HepG2 (cell line): ENCODE measurements at regions not wholly inside any gene's neighbourhood (a gene's known extent, or its start where the extent isn't known, plus 50 kb on each side); places are given as distances from the start of the nearest gene placed in this dataset.
"Not testable (repeated sequence)": the region's sequence is repeated elsewhere in the genome, so short reads cannot be mapped to it uniquely, and the experiment has no call there.

ENCODE experiments used
- ATAC-seq: fragments of 200-7000 bp; cut with Tn5 transposase; 3 replicates; pipeline ENCODE4 v1.9.1; 2020; ENCODE audit warnings: mild to moderate bottlenecking, moderate library complexity
- BruUV-seq: library from RNA; stranded (reverse); fragments of 400-500 nt; replicated peaks from 2 replicates; lab custom pipeline; 2021; lab: Mats Ljungman, UMichigan
- CTCF ChIA-PET: fragments of 300-600 bp; formaldehyde crosslinking; extraction: SDS; loops from one replicate; lab custom pipeline; 2021; ENCODE audit warnings: low total read pairs, inconsistent platforms, low intra/inter-chr PET ratio; lab: Yijun Ruan, JAX
- POLR2A ChIA-PET: fragments of 350-600 bp; sonication (Branson Sonifier 250); formaldehyde crosslinking; loops from one replicate; lab custom pipeline; 2020; ENCODE audit warnings: antibody characterized with exemption, inconsistent platforms; lab: Yijun Ruan, JAX
- DNase-seq: peaks from one replicate; pipeline ENCODE4 v3.0.0-alpha.2; 2015; ENCODE audit warnings: low spot score
- FAIRE-seq: peaks from 3 replicates; lab custom pipeline; 2011; peaks lifted over from hg19 to GRCh38; lab: Jason Lieb, UNC
- H2AFZ ChIP-seq: one replicate; pipeline ENCODE4 v1.6.1; 2011; ENCODE audit warnings: low read length, inconsistent platforms
- H3K27ac ChIP-seq: fragments of 300-600 bp; 3 replicates; pipeline ENCODE4 v1.8.0; 2011; ENCODE audit warnings: mixed run types, mild to moderate bottlenecking, mixed read lengths, low read length, inconsistent platforms; ENCODE audit not compliant: insufficient read depth; ENCODE audit errors: extremely low read length
- H3K27me3 ChIP-seq, 2 experiments: fragments of 200-600 bp in 1 of 2; 2 replicates in 1 of 2; 3 replicates in 1 of 2; pipeline versions ENCODE4 v1.6.0 to v1.8.0; 2011; ENCODE audit warnings: low read length in 2 of 2, mild to moderate bottlenecking in 2 of 2, moderate library complexity in 2 of 2, inconsistent platforms in 1 of 2; ENCODE audit not compliant: insufficient read depth in 2 of 2, control insufficient read depth in 1 of 2
- H3K36me3 ChIP-seq, 2 experiments: fragments of 200-600 bp in 1 of 2; replicated peaks in 1 of 2; 2 replicates in 1 of 2; 3 replicates in 1 of 2; pipeline versions ENCODE4 v1.5.1 to v1.8.0; 2011; ENCODE audit warnings: low read length in 2 of 2, inconsistent platforms in 1 of 2; ENCODE audit not compliant: insufficient read depth in 2 of 2, control insufficient read depth in 1 of 2
- H3K4me1 ChIP-seq: 2 replicates; pipeline ENCODE4 v1.5.1; 2012; ENCODE audit warnings: low read length, inconsistent platforms; ENCODE audit not compliant: insufficient read depth
- H3K4me2 ChIP-seq: 2 replicates; pipeline ENCODE4 v1.6.0; 2011; ENCODE audit warnings: low read depth, low read length, inconsistent platforms
- H3K4me3 ChIP-seq, 3 experiments: fragments of 200-600 bp in 1 of 3; sonication (generic), shearing (Covaris generic) in 1 of 3; replicated peaks in 1 of 3; 2 replicates each; pipeline ENCODE4 v1.5.1; 2011 to 2016; ENCODE audit warnings: low read length in 3 of 3, inconsistent platforms in 2 of 3, low read depth in 2 of 3, mild to moderate bottlenecking in 2 of 3, control low read depth in 1 of 3, mixed read lengths in 1 of 3; ENCODE audit not compliant: insufficient read depth in 1 of 3
- H3K79me2 ChIP-seq: one replicate; pipeline ENCODE4 v1.6.1; 2011; ENCODE audit warnings: low read length, inconsistent platforms; ENCODE audit not compliant: insufficient read depth
- H3K9ac ChIP-seq: 2 replicates; pipeline ENCODE4 v1.6.0; 2011; ENCODE audit warnings: mild to moderate bottlenecking, low read depth, low read length, inconsistent platforms; ENCODE audit not compliant: insufficient read depth
- H3K9me3 ChIP-seq: 2 replicates; pipeline ENCODE4 v1.5.1; 2012; ENCODE audit warnings: mild to moderate bottlenecking, low read length
- H4K20me1 ChIP-seq: 2 replicates; pipeline ENCODE4 v1.6.0; 2011; ENCODE audit warnings: inconsistent platforms, mild to moderate bottlenecking, low read length, moderate library complexity; ENCODE audit not compliant: insufficient read depth
- EP300 ChIP-seq, 3 experiments: sonication (generic) in 1 of 3; formaldehyde crosslinking in 1 of 3; IDR thresholded peaks; 2 replicates each; pipeline versions ENCODE4 v1.5.1 to v1.6.1; 2011 to 2020; ENCODE audit warnings: low read depth in 2 of 3, low read length in 2 of 3, borderline replicate concordance in 1 of 3, improper control_type of control experiment in 1 of 3, mild to moderate bottlenecking in 1 of 3, missing genetic modification reagents in 1 of 3, moderate library complexity in 1 of 3
- HNRNPL ChIP-seq: fragments of 200-400 bp; formaldehyde crosslinking; IDR thresholded peaks from 2 replicates; pipeline ENCODE4 v1.6.1; 2017; ENCODE audit warnings: mild to moderate bottlenecking, low read depth, low read length
- HOXA7 ChIP-seq: sonication (generic); formaldehyde crosslinking; IDR thresholded peaks from 2 replicates; pipeline ENCODE4 v1.8.1; 2022; ENCODE audit warnings: mild to moderate bottlenecking, missing genetic modification reagents, moderate library complexity
- MEF2D ChIP-seq: sonication (generic); formaldehyde crosslinking; IDR thresholded peaks from 2 replicates; pipeline ENCODE4 v1.5.1; 2020; ENCODE audit warnings: mild to moderate bottlenecking, missing genetic modification reagents
- RFXAP ChIP-seq: sonication (generic); formaldehyde crosslinking; IDR thresholded peaks from 2 replicates; pipeline ENCODE4 v1.4.0; 2020; ENCODE audit warnings: missing genetic modification reagents, borderline replicate concordance
- ZKSCAN5 ChIP-seq: sonication (generic); formaldehyde crosslinking; IDR thresholded peaks from 2 replicates; pipeline ENCODE4 v1.5.1; 2020; ENCODE audit warnings: mild to moderate bottlenecking, missing genetic modification reagents
- ZMYM2 ChIP-seq: sonication (generic); formaldehyde crosslinking; IDR thresholded peaks from 2 replicates; pipeline ENCODE4 v1.8.0; 2022; ENCODE audit warnings: mild to moderate bottlenecking, missing genetic modification reagents
- ZNF382 ChIP-seq: sonication (generic); formaldehyde crosslinking; IDR thresholded peaks from 2 replicates; pipeline ENCODE4 v1.5.0; 2020; ENCODE audit warnings: missing genetic modification reagents, mild to moderate bottlenecking, borderline replicate concordance
- ZNF703 ChIP-seq: sonication (generic); formaldehyde crosslinking; IDR thresholded peaks from 2 replicates; pipeline ENCODE4 v1.5.1; 2020; ENCODE audit warnings: missing genetic modification reagents, mild to moderate bottlenecking, moderate library complexity, borderline replicate concordance
- WGBS: methylation state at CpG from one replicate; pipeline ENCODE4 v1.1.6; 2017; ENCODE audit warnings: low lambda C conversion rate; 5-methylcytosine and 5-hydroxymethylcytosine counted together
- in situ Hi-C: cut with HindIII; loops from 2 replicates; pipeline ENCODE4 v1.10.0; 2017; ENCODE audit warnings: low pct_unique_long_range_greater_than_20kb; ENCODE audit not compliant: extremely low pct_ligation_motif_present
- intact Hi-C: fragments of 100-400 bp; cut with micrococcal nuclease; formaldehyde crosslinking; loops from one replicate; pipeline ENCODE4 v1.10.0; 2022; ENCODE audit not compliant: unreplicated experiment
- TF ChIP-seq, protein P1 (sequence below): sonication (generic); formaldehyde crosslinking; IDR thresholded peaks from 2 replicates; pipeline ENCODE4 v1.4.0; 2020; ENCODE audit warnings: missing genetic modification reagents, low read depth, mild to moderate bottlenecking, borderline replicate concordance
- TF ChIP-seq, protein P2 (sequence below): sonication (generic); formaldehyde crosslinking; IDR thresholded peaks from 2 replicates; pipeline ENCODE4 v1.8.1; 2023; ENCODE audit warnings: mild to moderate bottlenecking, missing genetic modification reagents, borderline replicate concordance
- TF ChIP-seq, protein P3 (sequence below): sonication (generic); formaldehyde crosslinking; IDR thresholded peaks from 2 replicates; pipeline ENCODE4 v1.4.0; 2020; ENCODE audit warnings: mild to moderate bottlenecking, missing genetic modification reagents
- TF ChIP-seq, protein P4 (sequence below): IDR thresholded peaks from 2 replicates; pipeline ENCODE4 v1.6.1; 2012; ENCODE audit warnings: inconsistent platforms

DNA sequence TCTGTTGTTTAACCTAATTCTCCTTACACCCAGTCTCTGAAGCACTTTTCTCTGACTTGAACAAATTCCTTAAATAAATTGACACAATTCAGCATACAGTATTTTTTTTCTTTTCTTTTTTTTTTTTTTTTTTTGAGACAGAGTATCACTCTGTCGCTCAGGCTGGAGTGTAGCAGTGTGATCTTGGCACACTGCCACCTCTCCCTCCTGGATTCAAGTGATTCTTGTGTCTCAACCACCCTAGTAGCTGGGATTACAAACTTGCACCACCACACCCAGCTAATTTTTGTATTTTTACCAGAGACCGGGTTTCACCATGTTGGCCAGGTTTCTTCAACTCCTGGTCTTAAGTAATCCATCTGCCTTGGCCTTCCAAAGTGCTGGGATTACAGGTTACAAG lies 1498.1 kb upstream of the PCDH10 start:
- FAIRE-seq (no peak), DNase-seq (no peak), ATAC-seq (no peak)
- H3K4me1 ChIP-seq = no peaks in the 10 kb centered on the region
- H3K4me3 ChIP-seq = no peak overlapping the region
- H3K9me3 ChIP-seq = no peaks in the 10 kb centered on the region
- CTCF ChIA-PET = no interaction called here
- TF ChIP-seq, protein P1, sequence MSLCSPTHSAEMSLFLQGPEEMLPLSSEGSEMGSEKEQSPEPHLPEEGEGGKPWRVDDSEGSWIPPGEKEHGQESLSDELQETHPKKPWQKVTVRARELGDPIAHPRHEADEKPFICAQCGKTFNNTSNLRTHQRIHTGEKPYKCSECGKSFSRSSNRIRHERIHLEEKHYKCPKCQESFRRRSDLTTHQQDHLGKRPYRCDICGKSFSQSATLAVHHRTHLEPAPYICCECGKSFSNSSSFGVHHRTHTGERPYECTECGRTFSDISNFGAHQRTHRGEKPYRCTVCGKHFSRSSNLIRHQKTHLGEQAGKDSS (CRISPR knock-in tag) = no peak
- TF ChIP-seq HNRNPL = no peak
- TF ChIP-seq EP300 (IDR thresholded peaks at IDR 0.05; ENCODE audit: low read depth in 2 of 2, low read length in 2 of 2) = no peak
- TF ChIP-seq EP300 (CRISPR knock-in tag; IDR thresholded peaks at IDR 0.05; ENCODE audit: borderline replicate concordance) = no peak
- TF ChIP-seq, protein P2, sequence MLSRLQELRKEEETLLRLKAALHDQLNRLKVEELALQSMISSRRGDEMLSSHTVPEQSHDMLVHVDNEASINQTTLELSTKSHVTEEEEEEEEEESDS (CRISPR knock-in tag) = no peak
- TF ChIP-seq, protein P3, sequence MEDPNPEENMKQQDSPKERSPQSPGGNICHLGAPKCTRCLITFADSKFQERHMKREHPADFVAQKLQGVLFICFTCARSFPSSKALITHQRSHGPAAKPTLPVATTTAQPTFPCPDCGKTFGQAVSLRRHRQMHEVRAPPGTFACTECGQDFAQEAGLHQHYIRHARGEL (CRISPR knock-in tag) = no peak
- TF ChIP-seq HOXA7 (CRISPR knock-in tag) = no peak
- no peak for TF ChIP-seq ZMYM2 (CRISPR knock-in tag)
- TF ChIP-seq ZKSCAN5 (CRISPR knock-in tag) = no peak
- TF ChIP-seq ZNF382 = no peak
- TF ChIP-seq ZNF703 (CRISPR knock-in tag) = no peak
- no peak for TF ChIP-seq RFXAP
- TF ChIP-seq, protein P4, sequence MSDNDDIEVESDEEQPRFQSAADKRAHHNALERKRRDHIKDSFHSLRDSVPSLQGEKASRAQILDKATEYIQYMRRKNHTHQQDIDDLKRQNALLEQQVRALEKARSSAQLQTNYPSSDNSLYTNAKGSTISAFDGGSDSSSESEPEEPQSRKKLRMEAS = no peak
- TF ChIP-seq MEF2D = no peak
- POLR2A ChIA-PET = no interaction called here
- H3K27ac ChIP-seq = no peak overlapping the region
- no peak overlapping the region for H3K4me2 ChIP-seq
- H3K27me3 ChIP-seq = no peaks in the 10 kb centered on the region
- no peaks in the 10 kb centered on the region for H3K36me3 ChIP-seq
- in situ Hi-C loops = no loop called here
- WGBS = 0% methylated on average over 2 of the region's 2 CpGs
- BruUV-seq = no TSS peak
- no peak overlapping the region for H2AFZ ChIP-seq
- H4K20me1 ChIP-seq = no peaks in the 10 kb centered on the region
- no peak overlapping the region for H3K9ac ChIP-seq
- intact Hi-C loops = no loop called here
- H3K79me2 ChIP-seq = no peaks in the 10 kb centered on the region

DNA sequence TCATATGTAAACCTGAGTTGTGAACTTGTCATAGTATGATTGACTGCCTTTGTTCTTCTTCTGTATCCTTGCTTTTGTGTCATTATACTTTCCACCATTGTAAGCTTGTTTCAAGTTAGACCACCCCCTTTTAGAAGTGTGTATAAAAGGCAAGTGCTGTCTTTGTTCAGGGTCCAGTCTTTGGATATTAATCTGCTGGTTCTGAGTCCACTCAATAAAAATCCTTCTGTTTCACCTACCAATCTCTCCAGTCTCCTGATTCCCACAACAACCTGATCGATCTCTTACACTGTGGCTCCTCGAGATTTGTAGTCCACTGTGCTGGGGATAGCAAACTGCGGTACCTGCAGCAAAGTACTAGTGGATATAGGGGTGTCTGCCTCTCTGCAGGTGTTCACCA lies 1465.8 kb upstream of the PCDH10 start:
- H3K27ac ChIP-seq, FAIRE-seq, H3K4me2 ChIP-seq, intact Hi-C loops, H3K79me2 ChIP-seq, BruUV-seq, H3K36me3 ChIP-seq, CTCF ChIA-PET, DNase-seq, H3K9ac ChIP-seq, H3K4me1 ChIP-seq, POLR2A ChIA-PET, H3K4me3 ChIP-seq, H2AFZ ChIP-seq, in situ Hi-C loops, ATAC-seq, H3K27me3 ChIP-seq, H4K20me1 ChIP-seq: not testable (repeated sequence)
- WGBS = 4% methylated on average over 3 of the region's 3 CpGs
- peaks cover 21% of the 10 kb centered on the region for H3K9me3 ChIP-seq
